Tibial artery (tissue), 4 donors: ENCODE measurements at regions not wholly inside any gene's neighbourhood (a gene's known extent, or its start where the extent isn't known, plus 50 kb on each side); places are given as distances from the start of the nearest gene placed in this dataset.

Experiments
- DNase-seq, 2 donors: peaks; one replicate each; pipeline ENCODE4 v3.0.0-alpha.2; 2019
- H3K27ac ChIP-seq, 2 donors: fragments of 200-600 bp; sonication (generic) in 1 of 2; 1 replicate in 1 of 2; 2 replicates in 1 of 2; pipeline ENCODE4 v1.5.1; 2018 to 2019; ENCODE audit warnings: mild to moderate bottlenecking in 1 of 2
- H3K27me3 ChIP-seq, 2 donors: fragments of 200-600 bp; sonication (generic) in 1 of 2; one replicate each; pipeline versions ENCODE4 v1.5.1 to v1.6.0; 2016 to 2019
- H3K36me3 ChIP-seq, 3 donors: fragments of 200-600 bp; sonication (generic) in 2 of 3; one replicate each; pipeline ENCODE4 v1.5.1; 2016 to 2019; ENCODE audit warnings: mild to moderate bottlenecking in 2 of 3
- H3K4me1 ChIP-seq, 4 donors: fragments of 200-600 bp; sonication (generic) in 2 of 4; 1 replicate in 3 of 4; 2 replicates in 1 of 4; pipeline ENCODE4 v1.5.1; 2016 to 2019
- H3K4me3 ChIP-seq, 2 donors: fragments of 200-600 bp; sonication (generic) in 1 of 2; 1 replicate in 1 of 2; 2 replicates in 1 of 2; pipeline ENCODE4 v1.5.1; 2018 to 2019; ENCODE audit warnings: mild to moderate bottlenecking in 2 of 2
- H3K9me3 ChIP-seq, 3 donors: fragments of 200-600 bp; sonication (generic) in 1 of 3; one replicate each; pipeline ENCODE4 v1.5.1; 2016 to 2019
- CTCF ChIP-seq, 2 experiments: fragments of 200-600 bp in 1 of 2; fragments of 450-650 bp in 1 of 2; IDR thresholded peaks; one replicate each; pipeline ENCODE4 v1.5.1; 2017 to 2019; ENCODE audit warnings: antibody characterized with exemption in 2 of 2, mild to moderate bottlenecking in 1 of 2, moderate library complexity in 1 of 2
- intact Hi-C: fragments of 100-400 bp; cut with DNase I; formaldehyde crosslinking; loops from one replicate; pipeline ENCODE4 v1.15.0; 2023; ENCODE audit warnings: low total_unique reads

GRCh38 chr7:64099656-64100531 is 54.7 kb downstream of the ZNF727 start:
- Histone ChIP-seq H3K4me3 (no peak overlapping the region), H3K9me3 (peaks cover 0 to 81% (median 45%) of the 10 kb centered on the region in 3 donors), H3K36me3 (no peaks in the 10 kb centered on the region), H3K4me1 (no peaks in the 10 kb centered on the region), H3K27me3 (no peaks in the 10 kb centered on the region), H3K27ac (no peak overlapping the region)
- TF ChIP-seq CTCF (IDR thresholded peaks at IDR 0.05) = no peak
- intact Hi-C loops = no loop called here
- peak in 1 of 2 donors; percentile 51 for DNase-seq

- H3K36me3 ChIP-seq = no peaks in the 10 kb centered on the region
- no peak overlapping the region for H3K4me3 ChIP-seq
- TF ChIP-seq CTCF (IDR thresholded peaks at IDR 0.05) = no peak
- DNase-seq = peak in 1 of 2 donors; percentile 15
- intact Hi-C loops = no loop called here
- H3K4me1 ChIP-seq = no peaks in the 10 kb centered on the region
- no peaks in the 10 kb centered on the region for H3K27me3 ChIP-seq
- peaks cover 0 to 69% (median 45%) of the 10 kb centered on the region in 3 donors for H3K9me3 ChIP-seq
- H3K27ac ChIP-seq = no peak overlapping the region
Measured at GRCh38 chr7:64101126-64101942, 56.1 kb downstream of the ZNF727 start.

- no peak overlapping the region for H3K4me3 ChIP-seq
- H3K27ac ChIP-seq = no peak overlapping the region
- DNase-seq = peak in 1 of 2 donors; percentile 49
- H3K27me3 ChIP-seq = no peaks in the 10 kb centered on the region
- intact Hi-C loops = no loop called here
- no peak for TF ChIP-seq CTCF (IDR thresholded peaks at IDR 0.05)
- H3K9me3 ChIP-seq = peaks cover 0 to 61% (median 45%) of the 10 kb centered on the region in 3 donors
- no peaks in the 10 kb centered on the region for H3K36me3 ChIP-seq
- H3K4me1 ChIP-seq = no peaks in the 10 kb centered on the region
Measured at GRCh38 chr7:64101943-64102655, 56.9 kb downstream of the ZNF727 start.

GRCh38 chr7:64102656-64103400 is 57.6 kb downstream of the ZNF727 start:
- intact Hi-C loops = no loop called here
- peaks cover 0 to 58% (median 42%) of the 10 kb centered on the region in 3 donors for H3K9me3 ChIP-seq
- no peak overlapping the region for H3K27ac ChIP-seq

More at GRCh38 chr7:64102656-64103400, 57.6 kb downstream of the ZNF727 start:
- no peaks in the 10 kb centered on the region for H3K4me1 ChIP-seq
- H3K27me3 ChIP-seq = no peaks in the 10 kb centered on the region
- TF ChIP-seq CTCF (IDR thresholded peaks at IDR 0.05) = no peak
- H3K36me3 ChIP-seq = no peaks in the 10 kb centered on the region
- H3K4me3 ChIP-seq = no peak overlapping the region
- DNase-seq = peak in 1 of 2 donors; percentile 35
